ENCODE measurements at regions not wholly inside any gene's neighbourhood (a gene's known extent, or its start where the extent isn't known, plus 50 kb on each side); places are given as distances from the start of the nearest gene placed in this dataset.

DNA sequence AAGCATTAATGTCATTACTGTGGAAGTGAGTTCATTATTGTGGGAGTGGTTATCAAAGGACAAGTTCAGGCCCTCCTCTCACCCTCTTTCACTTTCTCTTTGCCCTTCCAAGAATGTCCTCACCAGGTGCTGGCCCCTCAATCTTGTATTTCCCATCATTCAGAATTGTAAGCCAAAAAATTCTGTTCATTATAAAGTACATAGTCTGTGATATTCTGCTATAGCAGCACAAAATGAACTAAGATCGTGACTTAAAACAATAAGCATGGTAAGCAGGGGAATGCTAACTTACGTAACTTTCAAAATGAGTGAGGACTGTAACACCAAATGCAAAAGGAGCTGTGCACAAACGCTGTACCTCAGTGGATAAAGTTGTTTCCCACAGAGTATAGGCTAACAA, 515.7 kb upstream of the BTBD3 start:
- intact Hi-C loops (cut with DNase I): no loop called here
- 89 to 90% methylated on average over 3 of the region's 3 CpGs for WGBS, 2 donors

GRCh38 chr20:11403711-11404110, 514.0 kb upstream of the BTBD3 start:
- H3K36me3 ChIP-seq: no peaks in the 10 kb centered on the region
- intact Hi-C loops (cut with DNase I): no loop called here
- no peaks in the 10 kb centered on the region for H3K27me3 ChIP-seq
- no peak for DNase-seq
- peak in 3 of 4 donors; percentile 57 to 61 (median 61) for TF ChIP-seq POLR2AphosphoS5 (IDR thresholded peaks at IDR 0.05)
- no peak for TF ChIP-seq EP300 (IDR thresholded peaks at IDR 0.05)
- TF ChIP-seq POLR2A (IDR thresholded peaks at IDR 0.05): no peak
- H3K9me3 ChIP-seq: no peaks in the 10 kb centered on the region
- H3K4me3 ChIP-seq: no peak overlapping the region
- peak overlapping the region in 2 of 4 donors; percentile 24 to 53 for H3K27ac ChIP-seq
- peaks cover 0 to 18% (median 9%) of the 10 kb centered on the region in 4 donors for H3K4me1 ChIP-seq
- WGBS, 2 donors: 63 to 66% methylated on average over 2 of the region's 2 CpGs

More for the DNA sequence above, 515.7 kb upstream of the BTBD3 start:
- Histone ChIP-seq H3K9me3 (no peaks in the 10 kb centered on the region), H3K4me1 (peaks cover 0 to 18% (median 9%) of the 10 kb centered on the region in 4 donors), H3K27ac (no peak overlapping the region), H3K27me3 (no peaks in the 10 kb centered on the region), H3K36me3 (no peaks in the 10 kb centered on the region), H3K4me3 (no peak overlapping the region)
- TF ChIP-seq POLR2AphosphoS5 (IDR thresholded peaks at IDR 0.05) (no peak), POLR2A (IDR thresholded peaks at IDR 0.05) (no peak), EP300 (IDR thresholded peaks at IDR 0.05) (no peak)
- TF ChIP-seq, protein P1, sequence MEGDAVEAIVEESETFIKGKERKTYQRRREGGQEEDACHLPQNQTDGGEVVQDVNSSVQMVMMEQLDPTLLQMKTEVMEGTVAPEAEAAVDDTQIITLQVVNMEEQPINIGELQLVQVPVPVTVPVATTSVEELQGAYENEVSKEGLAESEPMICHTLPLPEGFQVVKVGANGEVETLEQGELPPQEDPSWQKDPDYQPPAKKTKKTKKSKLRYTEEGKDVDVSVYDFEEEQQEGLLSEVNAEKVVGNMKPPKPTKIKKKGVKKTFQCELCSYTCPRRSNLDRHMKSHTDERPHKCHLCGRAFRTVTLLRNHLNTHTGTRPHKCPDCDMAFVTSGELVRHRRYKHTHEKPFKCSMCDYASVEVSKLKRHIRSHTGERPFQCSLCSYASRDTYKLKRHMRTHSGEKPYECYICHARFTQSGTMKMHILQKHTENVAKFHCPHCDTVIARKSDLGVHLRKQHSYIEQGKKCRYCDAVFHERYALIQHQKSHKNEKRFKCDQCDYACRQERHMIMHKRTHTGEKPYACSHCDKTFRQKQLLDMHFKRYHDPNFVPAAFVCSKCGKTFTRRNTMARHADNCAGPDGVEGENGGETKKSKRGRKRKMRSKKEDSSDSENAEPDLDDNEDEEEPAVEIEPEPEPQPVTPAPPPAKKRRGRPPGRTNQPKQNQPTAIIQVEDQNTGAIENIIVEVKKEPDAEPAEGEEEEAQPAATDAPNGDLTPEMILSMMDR (IDR thresholded peaks at IDR 0.05): no peak
- no peak for DNase-seq

- H3K36me3 ChIP-seq: no peaks in the 10 kb centered on the region
- H3K9me3 ChIP-seq: no peaks in the 10 kb centered on the region
- 73 to 85% methylated on average over 6 of the region's 6 CpGs for WGBS, 2 donors
- no peak overlapping the region for H3K4me3 ChIP-seq
- intact Hi-C loops (cut with DNase I): no loop called here
- TF ChIP-seq EP300 (IDR thresholded peaks at IDR 0.05) (no peak), POLR2AphosphoS5 (IDR thresholded peaks at IDR 0.05) (no peak), POLR2A (IDR thresholded peaks at IDR 0.05) (no peak)
- TF ChIP-seq, protein P1 (IDR thresholded peaks at IDR 0.05): no peak
- H3K4me1 ChIP-seq: peaks cover 0 to 18% (median 9%) of the 10 kb centered on the region in 4 donors
- no peak for DNase-seq
- H3K27ac ChIP-seq: no peak overlapping the region
- no peaks in the 10 kb centered on the region for H3K27me3 ChIP-seq
Observed at GRCh38 chr20:11406877-11407276, 510.8 kb upstream of the BTBD3 start.

DNA sequence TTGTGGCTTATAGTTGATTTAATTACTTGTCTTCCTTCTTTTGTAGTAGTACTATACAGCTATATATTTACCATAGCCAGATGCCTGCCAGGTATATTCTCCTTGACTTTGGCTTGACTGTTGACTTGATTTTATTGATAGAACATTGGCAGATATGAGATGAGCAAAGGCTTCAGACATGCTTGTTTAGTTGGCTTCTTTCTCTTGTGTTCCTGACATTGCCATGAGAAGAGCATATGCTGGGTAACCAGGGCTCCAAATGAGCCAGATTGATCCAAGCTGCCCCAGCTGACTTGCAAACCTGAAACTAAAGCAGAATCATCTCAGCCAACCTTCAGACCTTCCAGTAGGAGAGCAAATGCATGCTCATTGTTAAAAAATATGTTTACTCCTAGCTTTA, 508.1 kb upstream of the BTBD3 start:
- no peak overlapping the region for H3K27ac ChIP-seq
- intact Hi-C loops (cut with DNase I): no loop called here
- TF ChIP-seq, protein P1 (IDR thresholded peaks at IDR 0.05): no peak
- TF ChIP-seq POLR2A (IDR thresholded peaks at IDR 0.05): no peak
- no peak for TF ChIP-seq POLR2AphosphoS5 (IDR thresholded peaks at IDR 0.05)
- TF ChIP-seq EP300 (IDR thresholded peaks at IDR 0.05): no peak
- H3K4me1 ChIP-seq: peaks cover 0 to 2% (median 0%) of the 10 kb centered on the region in 4 donors
- H3K27me3 ChIP-seq: no peaks in the 10 kb centered on the region
- H3K4me3 ChIP-seq: no peak overlapping the region
- DNase-seq: no peak
- H3K9me3 ChIP-seq: no peaks in the 10 kb centered on the region
- no peaks in the 10 kb centered on the region for H3K36me3 ChIP-seq

GRCh38 chr20:11411765-11412164, 505.9 kb upstream of the BTBD3 start:
- no peak for DNase-seq
- 94 to 95% methylated on average over 11 of the region's 11 CpGs for WGBS, 2 donors
- Histone ChIP-seq H3K36me3 (no peaks in the 10 kb centered on the region), H3K4me1 (no peaks in the 10 kb centered on the region), H3K9me3 (no peaks in the 10 kb centered on the region), H3K4me3 (no peak overlapping the region), H3K27ac (no peak overlapping the region), H3K27me3 (no peaks in the 10 kb centered on the region)
- TF ChIP-seq POLR2A (IDR thresholded peaks at IDR 0.05) (no peak), EP300 (IDR thresholded peaks at IDR 0.05) (no peak), POLR2AphosphoS5 (IDR thresholded peaks at IDR 0.05) (no peak)
- TF ChIP-seq, protein P1 (IDR thresholded peaks at IDR 0.05): no peak
- intact Hi-C loops (cut with DNase I): no loop called here

Measured in sigmoid colon (tissue), 6 donors.